NCI-H345 (cell line): ENCODE measurements at regions not wholly inside any gene's neighbourhood (a gene's known extent, or its start where the extent isn't known, plus 50 kb on each side); places are given as distances from the start of the nearest gene placed in this dataset.
A peak's percentile ranks its signal among the peaks of the same experiment; 100 is the strongest.

Experiments used
- DNase-seq: peaks from one replicate; lab custom pipeline; 2025; lab: John Stamatoyannopoulos, UW

DNA sequence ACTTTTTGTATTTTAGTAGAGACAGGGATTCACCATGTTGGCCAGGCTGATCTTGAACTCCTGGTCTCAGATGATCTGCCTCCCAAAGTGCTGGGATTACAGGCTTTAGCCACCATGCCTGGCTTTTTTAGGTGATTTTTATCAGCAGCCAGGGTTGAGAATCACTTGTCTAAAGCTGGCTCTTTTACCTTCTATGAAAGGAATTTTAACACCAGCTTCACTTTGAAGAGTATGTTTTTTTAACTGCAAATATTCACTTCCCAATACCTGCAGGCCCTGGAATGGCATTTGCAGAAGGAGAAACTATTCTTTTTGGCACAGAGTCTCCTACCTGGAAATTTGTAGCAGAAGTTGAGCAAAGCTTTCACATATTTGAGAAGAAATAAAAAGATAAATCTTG, 63.6 kb upstream of the NAA20 start:
- no peak for DNase-seq

GRCh38 chr20:19956976-19957375, 60.2 kb upstream of the NAA20 start:
- no peak for DNase-seq

GRCh38 chr20:19958219-19958618, 58.9 kb upstream of the NAA20 start:
- no peak for DNase-seq

GRCh38 chr20:19958928-19959327, 58.2 kb upstream of the NAA20 start:
- DNase-seq = no peak

DNA sequence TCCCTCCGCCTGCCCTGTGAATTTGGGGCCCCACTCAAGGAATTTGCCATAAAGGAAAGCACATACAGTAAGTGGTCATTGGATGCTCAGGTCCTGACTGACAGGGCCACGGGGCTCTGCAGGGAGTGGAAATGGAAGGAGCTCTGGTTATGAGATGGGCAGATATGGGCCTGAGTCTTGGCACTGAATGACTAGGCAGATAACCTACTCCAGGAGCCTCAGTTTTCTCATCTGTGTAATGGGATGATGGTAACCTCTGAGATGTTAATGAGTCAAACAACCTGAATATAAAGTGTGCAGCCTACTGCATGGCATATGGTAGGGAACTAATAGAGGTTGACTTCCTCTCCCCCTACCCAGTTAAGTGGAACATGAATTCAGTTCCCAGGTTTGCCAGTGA, 56.4 kb upstream of the NAA20 start:
- no peak for DNase-seq

DNA sequence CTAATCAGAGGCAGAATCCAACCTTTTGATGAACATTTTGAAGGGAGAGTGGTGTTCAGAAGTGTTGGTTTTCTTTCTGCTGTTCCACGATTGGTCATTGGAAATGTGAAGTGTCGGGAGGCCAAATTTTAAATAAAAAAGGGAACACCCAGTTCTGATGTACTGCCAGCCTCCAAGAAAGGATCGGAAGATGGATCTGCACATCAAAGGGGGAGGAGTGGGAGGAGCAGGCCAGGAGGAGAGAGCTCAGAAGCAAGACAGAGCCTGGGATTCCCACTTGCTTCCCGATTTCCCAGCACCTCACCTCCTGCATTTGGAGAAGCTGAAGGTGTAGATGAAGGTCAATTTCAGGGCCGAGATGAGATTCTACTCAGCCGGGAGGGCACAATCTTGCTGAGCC, 55.9 kb upstream of the NAA20 start:
- no peak for DNase-seq

- no peak for DNase-seq
Measured at GRCh38 chr20:19962958-19963357, 54.2 kb upstream of the NAA20 start.

GRCh38 chr20:19964289-19965265, 52.6 kb upstream of the NAA20 start:
- no peak for DNase-seq

DNA sequence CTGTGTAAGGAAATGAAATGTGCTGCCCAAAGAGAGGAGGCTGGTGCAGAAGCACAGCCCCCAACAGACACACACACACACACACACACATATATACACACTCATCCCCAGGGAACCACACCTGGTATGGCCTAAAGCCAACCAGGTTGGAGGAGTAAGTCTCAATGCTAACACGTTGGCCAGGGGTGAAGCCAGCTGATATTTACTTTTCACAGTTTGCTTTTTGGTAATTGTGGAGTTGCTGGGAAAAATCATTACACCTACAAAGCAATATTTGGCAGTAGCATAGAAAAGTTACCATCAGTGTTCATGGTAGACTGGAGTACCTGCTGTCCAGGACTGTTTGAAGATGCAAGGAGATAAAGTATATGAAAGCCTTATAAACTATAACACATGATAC, 50.3 kb upstream of the NAA20 start:
- DNase-seq = peak; percentile 79
